ENCODE measurements at regions not wholly inside any gene's neighbourhood (a gene's known extent, or its start where the extent isn't known, plus 50 kb on each side); places are given as distances from the start of the nearest gene placed in this dataset.
A peak's percentile ranks its signal among the peaks of the same experiment; 100 is the strongest.

DNA sequence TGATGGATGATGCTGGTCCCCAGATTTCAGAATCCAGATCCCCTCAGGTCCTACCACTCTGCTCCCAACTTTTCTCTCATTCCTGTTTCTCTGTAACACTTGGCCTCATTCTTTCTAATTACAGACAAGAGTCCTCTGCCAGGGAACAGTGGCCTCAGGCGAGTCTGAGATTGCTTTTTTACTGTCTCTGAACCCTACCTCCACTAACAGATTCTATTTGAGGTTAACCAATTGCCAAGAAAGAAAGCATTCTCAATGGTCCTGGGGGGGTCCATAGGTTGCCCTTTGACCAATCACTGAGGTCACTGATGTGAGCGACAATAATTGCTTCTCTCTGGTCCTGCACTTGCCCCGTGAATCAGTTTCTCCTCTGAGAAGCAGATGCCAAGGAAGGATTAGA, 145.2 kb upstream of the TMEM108 start:
- TF ChIP-seq, protein P1, sequence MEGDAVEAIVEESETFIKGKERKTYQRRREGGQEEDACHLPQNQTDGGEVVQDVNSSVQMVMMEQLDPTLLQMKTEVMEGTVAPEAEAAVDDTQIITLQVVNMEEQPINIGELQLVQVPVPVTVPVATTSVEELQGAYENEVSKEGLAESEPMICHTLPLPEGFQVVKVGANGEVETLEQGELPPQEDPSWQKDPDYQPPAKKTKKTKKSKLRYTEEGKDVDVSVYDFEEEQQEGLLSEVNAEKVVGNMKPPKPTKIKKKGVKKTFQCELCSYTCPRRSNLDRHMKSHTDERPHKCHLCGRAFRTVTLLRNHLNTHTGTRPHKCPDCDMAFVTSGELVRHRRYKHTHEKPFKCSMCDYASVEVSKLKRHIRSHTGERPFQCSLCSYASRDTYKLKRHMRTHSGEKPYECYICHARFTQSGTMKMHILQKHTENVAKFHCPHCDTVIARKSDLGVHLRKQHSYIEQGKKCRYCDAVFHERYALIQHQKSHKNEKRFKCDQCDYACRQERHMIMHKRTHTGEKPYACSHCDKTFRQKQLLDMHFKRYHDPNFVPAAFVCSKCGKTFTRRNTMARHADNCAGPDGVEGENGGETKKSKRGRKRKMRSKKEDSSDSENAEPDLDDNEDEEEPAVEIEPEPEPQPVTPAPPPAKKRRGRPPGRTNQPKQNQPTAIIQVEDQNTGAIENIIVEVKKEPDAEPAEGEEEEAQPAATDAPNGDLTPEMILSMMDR (IDR thresholded peaks at IDR 0.05) = no peak
- TF ChIP-seq EP300 (IDR thresholded peaks at IDR 0.05) = no peak
- TF ChIP-seq POLR2AphosphoS5 (IDR thresholded peaks at IDR 0.05) = no peak
- TF ChIP-seq POLR2A (IDR thresholded peaks at IDR 0.05) = no peak
- ATAC-seq (ENCODE audit: low FRiP score in 2 of 2) = no peak
- 84 to 90% methylated on average over 3 of the region's 3 CpGs for WGBS, 2 donors

DNA sequence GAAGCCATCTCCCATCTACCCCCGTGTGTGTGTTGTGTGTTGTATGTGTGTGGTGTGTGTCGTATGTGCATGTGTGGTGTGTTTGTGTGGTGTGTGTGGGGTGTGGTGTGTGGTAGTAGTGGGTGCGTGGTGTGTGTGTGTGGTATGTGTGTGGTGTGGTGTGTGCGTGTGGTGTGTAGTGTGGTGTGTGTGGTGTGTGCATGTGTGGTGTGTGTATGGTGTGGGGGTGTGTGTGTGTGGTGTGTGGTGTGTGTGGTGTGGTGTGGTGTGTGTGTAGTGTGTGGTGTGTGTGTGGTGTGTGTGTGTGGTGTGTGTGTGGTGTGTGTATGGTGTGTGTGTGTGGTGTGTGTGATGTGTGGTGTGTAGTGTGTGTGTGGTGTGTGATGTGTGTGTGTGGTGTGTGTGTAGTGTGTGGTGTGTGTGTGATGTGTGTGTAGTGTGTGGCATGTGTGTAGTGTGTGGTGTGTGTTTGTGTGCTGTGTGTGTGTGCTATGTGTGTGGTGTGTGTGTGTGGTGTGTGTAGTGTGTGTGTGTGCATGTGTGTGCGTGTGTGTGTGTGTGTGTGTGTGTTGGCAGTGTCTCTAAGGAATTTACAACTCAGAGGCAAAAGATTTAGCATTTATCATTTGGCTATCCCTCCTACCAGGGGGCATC, 156.3 kb upstream of the TMEM108 start:
- H3K27ac ChIP-seq = no peak overlapping the region
- ATAC-seq (ENCODE audit: low FRiP score in 2 of 2) (peak in 1 of 2 donors; percentile 57), DNase-seq (no peak)
- H3K27me3 ChIP-seq = no peaks in the 10 kb centered on the region
- no peak overlapping the region for H3K4me3 ChIP-seq
- 56 to 60% methylated on average over 4 to 5 of the region's 5 CpGs for WGBS, 2 donors
- no peaks in the 10 kb centered on the region for H3K9me3 ChIP-seq
- H3K36me3 ChIP-seq = no peaks in the 10 kb centered on the region
- no peak for TF ChIP-seq POLR2A (IDR thresholded peaks at IDR 0.05)
- TF ChIP-seq POLR2AphosphoS5 (IDR thresholded peaks at IDR 0.05) = no peak
- TF ChIP-seq, protein P1 (IDR thresholded peaks at IDR 0.05) = no peak
- no peak for TF ChIP-seq EP300 (IDR thresholded peaks at IDR 0.05)
- H3K4me1 ChIP-seq = no peaks in the 10 kb centered on the region

More for the DNA sequence above, 145.2 kb upstream of the TMEM108 start:
- Histone ChIP-seq H3K27me3 (no peaks in the 10 kb centered on the region), H3K36me3 (no peaks in the 10 kb centered on the region), H3K4me3 (no peak overlapping the region), H3K27ac (no peak overlapping the region), H3K4me1 (no peaks in the 10 kb centered on the region), H3K9me3 (no peaks in the 10 kb centered on the region)
- no peak for DNase-seq

DNA sequence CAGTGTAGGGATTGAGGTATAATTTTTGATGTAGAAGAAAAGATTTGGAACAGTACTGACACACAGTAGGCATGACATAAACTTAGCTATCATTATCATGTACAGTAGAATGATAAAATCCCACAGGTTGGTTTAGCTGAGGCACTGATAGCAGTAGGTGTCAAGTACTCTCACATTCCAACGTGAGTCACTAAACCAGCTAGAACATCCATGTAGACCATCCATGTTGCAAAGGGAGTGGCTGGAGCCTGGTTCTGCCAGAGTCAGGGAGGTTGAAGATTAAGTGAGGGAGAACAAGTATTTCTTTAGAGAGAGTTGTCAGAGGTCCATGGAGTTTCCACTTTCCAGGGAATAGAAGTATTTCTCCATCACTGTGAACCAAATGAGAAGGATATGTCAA, 157.2 kb upstream of the TMEM108 start:
- ATAC-seq (ENCODE audit: low FRiP score in 2 of 2) = no peak

DNA sequence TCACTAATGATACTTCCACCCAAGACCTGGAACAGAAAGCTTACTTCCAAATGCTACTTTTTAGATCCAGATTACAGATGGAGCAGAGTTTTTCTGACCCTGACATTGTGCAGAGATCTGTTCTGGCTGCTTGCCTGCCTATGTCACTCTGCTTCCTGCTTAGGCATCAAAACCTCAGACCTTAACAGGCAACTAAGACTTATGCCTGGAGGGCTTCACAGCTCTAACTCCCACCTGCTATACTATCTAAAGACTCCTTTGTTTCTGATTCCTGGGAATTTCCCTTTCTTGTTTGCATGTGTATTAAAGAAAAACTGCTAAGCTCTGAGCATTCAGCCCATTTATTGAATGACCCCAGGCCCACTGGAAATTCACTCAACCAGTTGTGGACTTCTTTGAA, 157.4 kb upstream of the NPHP3 start:
- Histone ChIP-seq H3K27ac (no peak overlapping the region), H3K36me3 (no peaks in the 10 kb centered on the region), H3K9me3 (no peaks in the 10 kb centered on the region), H3K4me3 (no peak overlapping the region), H3K27me3 (no peaks in the 10 kb centered on the region), H3K4me1 (no peaks in the 10 kb centered on the region)
- TF ChIP-seq, protein P1 (IDR thresholded peaks at IDR 0.05) = no peak
- TF ChIP-seq POLR2AphosphoS5 (IDR thresholded peaks at IDR 0.05) (no peak), EP300 (IDR thresholded peaks at IDR 0.05) (no peak), POLR2A (IDR thresholded peaks at IDR 0.05) (no peak)
- ATAC-seq (ENCODE audit: low FRiP score in 2 of 2) (no peak), DNase-seq (no peak)

More for the DNA sequence above, 157.2 kb upstream of the TMEM108 start:
- H3K9me3 ChIP-seq = no peaks in the 10 kb centered on the region
- WGBS, 2 donors = 46 to 77% methylated on average over 1 of the region's 1 CpG
- no peak for DNase-seq
- no peak overlapping the region for H3K27ac ChIP-seq
- H3K36me3 ChIP-seq = no peaks in the 10 kb centered on the region
- no peak for TF ChIP-seq EP300 (IDR thresholded peaks at IDR 0.05)
- TF ChIP-seq, protein P1 (IDR thresholded peaks at IDR 0.05) = no peak
- no peak for TF ChIP-seq POLR2AphosphoS5 (IDR thresholded peaks at IDR 0.05)
- TF ChIP-seq POLR2A (IDR thresholded peaks at IDR 0.05) = no peak
- H3K4me1 ChIP-seq = no peaks in the 10 kb centered on the region
- no peak overlapping the region for H3K4me3 ChIP-seq
- H3K27me3 ChIP-seq = no peaks in the 10 kb centered on the region

DNA sequence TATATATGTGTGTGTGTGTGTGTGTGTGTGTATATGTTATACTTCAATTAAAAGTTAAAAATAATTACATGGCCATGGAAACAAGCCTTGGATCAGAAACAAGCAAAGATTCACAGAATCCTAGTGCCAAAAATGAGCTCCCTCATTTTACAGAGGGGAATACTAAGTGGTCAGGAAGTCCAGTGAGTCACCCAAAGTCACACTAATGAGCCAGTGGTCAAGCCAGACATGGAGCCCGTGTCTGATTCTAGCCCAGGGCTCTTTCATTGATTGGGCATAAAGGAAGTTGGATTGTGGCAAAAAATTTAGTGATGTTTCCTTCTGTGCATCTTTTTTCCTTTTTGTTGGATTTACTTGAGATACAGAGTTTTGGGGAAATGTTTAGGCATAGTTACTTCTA, 152.5 kb upstream of the NPHP3 start:
- ATAC-seq (ENCODE audit: low FRiP score in 2 of 2) (no peak), DNase-seq (no peak)
- 70 to 88% methylated on average over 1 of the region's 1 CpG for WGBS, 2 donors
- Histone ChIP-seq H3K9me3 (no peaks in the 10 kb centered on the region), H3K4me1 (no peaks in the 10 kb centered on the region), H3K27me3 (no peaks in the 10 kb centered on the region), H3K4me3 (no peak overlapping the region), H3K27ac (no peak overlapping the region), H3K36me3 (no peaks in the 10 kb centered on the region)
- TF ChIP-seq POLR2A (IDR thresholded peaks at IDR 0.05) (no peak), POLR2AphosphoS5 (IDR thresholded peaks at IDR 0.05) (no peak), EP300 (IDR thresholded peaks at IDR 0.05) (no peak)
- TF ChIP-seq, protein P1 (IDR thresholded peaks at IDR 0.05) = no peak
